NT2/D1 (cell line): ENCODE measurements at regions not wholly inside any gene's neighbourhood (a gene's known extent, or its start where the extent isn't known, plus 50 kb on each side); places are given as distances from the start of the nearest gene placed in this dataset.

Experiments used
- DNase-seq: peaks from one replicate; pipeline ENCODE4 v3.0.0-alpha.2; 2011; ENCODE audit warnings: low read depth, low spot score
- H3K27me3 ChIP-seq: 2 replicates; pipeline ENCODE4 v1.6.0; 2011; ENCODE audit warnings: mild to moderate bottlenecking; ENCODE audit not compliant: insufficient read length, insufficient read depth
- H3K36me3 ChIP-seq: 2 replicates; pipeline ENCODE4 v1.6.1; 2011; ENCODE audit warnings: mild to moderate bottlenecking, low read length, mixed read lengths; ENCODE audit not compliant: insufficient read depth, insufficient read length
- H3K4me1 ChIP-seq: 2 replicates; pipeline ENCODE4 v1.5.1; 2011; ENCODE audit not compliant: insufficient read depth, insufficient read length
- H3K4me3 ChIP-seq: 2 replicates; pipeline ENCODE4 v1.5.1; 2011; ENCODE audit warnings: low read depth; ENCODE audit not compliant: insufficient read length
- H3K9ac ChIP-seq: 2 replicates; pipeline ENCODE4 v1.6.0; 2011; ENCODE audit warnings: low read depth; ENCODE audit not compliant: insufficient read length
- H3K9me3 ChIP-seq: 2 replicates; pipeline ENCODE4 v1.5.1; 2011; ENCODE audit warnings: mild to moderate bottlenecking, low read length; ENCODE audit not compliant: insufficient read depth
- SUZ12 ChIP-seq: IDR thresholded peaks from 2 replicates; pipeline ENCODE4 v1.6.1; 2011; ENCODE audit not compliant: insufficient read length, insufficient read depth; ENCODE audit errors: extremely low read depth
- YY1 ChIP-seq: IDR thresholded peaks from 2 replicates; pipeline ENCODE4 v1.6.1; 2011; ENCODE audit not compliant: insufficient read length, insufficient read depth
- ZNF274 ChIP-seq: IDR thresholded peaks from 2 replicates; pipeline ENCODE4 v1.6.1; 2011; ENCODE audit warnings: mild to moderate bottlenecking, low read depth, low read length

DNA sequence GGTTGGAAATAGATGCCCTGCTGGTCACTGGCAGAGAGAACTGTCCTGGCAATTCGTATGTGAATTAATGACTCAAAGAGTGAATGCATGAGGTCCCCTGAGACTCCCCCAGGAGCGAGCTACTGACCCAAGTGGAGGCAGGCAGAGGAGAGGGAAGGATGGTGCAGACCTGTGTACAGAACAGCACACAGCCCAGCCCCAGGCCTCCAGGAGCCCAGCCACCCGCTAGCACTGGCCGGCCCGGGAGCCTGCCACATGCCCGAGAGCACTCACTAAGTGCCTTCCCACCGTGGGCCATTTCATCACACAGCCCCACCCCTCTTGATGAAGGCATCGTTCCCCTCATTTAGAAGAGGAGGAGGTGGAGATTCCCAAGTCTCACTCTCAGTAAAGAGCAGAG, 62.0 kb upstream of the IGSF21 start:
- Histone ChIP-seq H3K36me3 (no peaks in the 10 kb centered on the region), H3K4me1 (peaks cover 7% of the 10 kb centered on the region), H3K27me3 (no peaks in the 10 kb centered on the region), H3K9me3 (no peaks in the 10 kb centered on the region), H3K4me3 (no peak overlapping the region), H3K9ac (no peak overlapping the region)
- DNase-seq, result no peak
- TF ChIP-seq ZNF274 (no peak), SUZ12 (no peak), YY1 (no peak)

DNA sequence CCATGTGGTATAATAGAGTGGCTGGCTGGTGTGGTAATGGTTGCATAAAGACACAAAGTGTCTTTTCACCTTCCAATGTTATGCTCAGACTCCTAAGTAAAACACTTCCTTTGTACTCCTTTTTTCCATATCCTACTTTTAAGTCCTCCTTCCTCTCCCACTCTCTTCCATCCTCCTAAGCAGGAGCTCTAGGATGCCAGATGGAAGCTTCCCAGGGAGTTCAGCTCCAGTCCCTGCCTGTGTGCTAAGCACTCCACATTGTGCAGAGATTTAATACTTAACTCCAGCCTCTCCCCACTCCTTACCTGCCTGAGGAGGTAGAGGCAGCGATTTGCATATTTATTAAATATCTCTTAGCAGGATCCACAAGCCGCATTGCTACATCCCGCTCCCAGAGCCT, 60.5 kb upstream of the IGSF21 start:
- Histone ChIP-seq H3K9me3 (no peaks in the 10 kb centered on the region), H3K9ac (no peak overlapping the region), H3K4me1 (peaks cover 4% of the 10 kb centered on the region), H3K36me3 (no peaks in the 10 kb centered on the region), H3K27me3 (peaks cover 3% of the 10 kb centered on the region), H3K4me3 (no peak overlapping the region)
- TF ChIP-seq SUZ12, result no peak
- no peak for TF ChIP-seq YY1
- no peak for TF ChIP-seq ZNF274
- no peak for DNase-seq

DNA sequence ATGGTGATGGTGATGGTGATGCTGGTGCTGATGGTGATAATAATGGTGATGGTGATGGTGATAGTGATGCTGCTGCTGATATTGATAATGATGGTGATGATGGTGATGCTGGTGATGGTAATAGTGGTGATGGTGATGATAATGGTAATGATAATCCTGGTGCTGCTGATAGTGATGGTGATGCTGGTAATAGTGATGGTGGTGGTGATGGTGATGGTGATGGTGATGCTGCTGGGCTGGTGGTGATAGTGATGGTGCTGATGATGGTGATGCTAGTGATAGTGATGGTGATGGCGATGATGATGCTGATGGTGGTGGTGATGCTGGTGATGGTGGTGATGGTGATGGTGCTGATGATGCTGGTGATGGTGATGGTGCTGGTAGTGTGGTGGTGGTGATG, 58.4 kb upstream of the IGSF21 start:
- DNase-seq, result no peak
- Histone ChIP-seq H3K9me3 (no peaks in the 10 kb centered on the region), H3K36me3 (no peaks in the 10 kb centered on the region), H3K4me1 (peaks cover 4% of the 10 kb centered on the region), H3K4me3 (no peak overlapping the region), H3K27me3 (peaks cover 3% of the 10 kb centered on the region), H3K9ac (no peak overlapping the region)
- TF ChIP-seq SUZ12 (no peak), ZNF274 (no peak), YY1 (no peak)

DNA sequence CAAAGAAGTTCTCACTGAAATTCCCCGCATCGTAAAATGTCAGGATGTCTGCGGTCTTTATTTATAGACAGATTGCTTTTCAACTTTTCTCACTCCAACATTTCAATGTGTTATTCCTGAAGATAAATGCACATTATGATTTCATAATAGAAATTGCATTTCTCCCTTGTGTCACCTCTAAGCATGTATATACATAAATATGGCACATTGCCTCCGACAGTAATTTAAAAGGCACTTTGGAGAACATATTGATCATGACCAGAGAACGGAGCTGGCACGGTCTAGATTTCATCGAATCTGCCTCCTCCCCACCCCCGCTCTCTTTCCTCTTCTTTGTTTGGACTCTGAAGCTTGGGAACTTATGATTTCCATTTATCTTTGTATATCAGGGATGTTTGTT, 54.9 kb upstream of the IGSF21 start:
- TF ChIP-seq ZNF274 (no peak), YY1 (no peak), SUZ12 (no peak)
- no peak overlapping the region for H3K9ac ChIP-seq
- no peaks in the 10 kb centered on the region for H3K9me3 ChIP-seq

DNA sequence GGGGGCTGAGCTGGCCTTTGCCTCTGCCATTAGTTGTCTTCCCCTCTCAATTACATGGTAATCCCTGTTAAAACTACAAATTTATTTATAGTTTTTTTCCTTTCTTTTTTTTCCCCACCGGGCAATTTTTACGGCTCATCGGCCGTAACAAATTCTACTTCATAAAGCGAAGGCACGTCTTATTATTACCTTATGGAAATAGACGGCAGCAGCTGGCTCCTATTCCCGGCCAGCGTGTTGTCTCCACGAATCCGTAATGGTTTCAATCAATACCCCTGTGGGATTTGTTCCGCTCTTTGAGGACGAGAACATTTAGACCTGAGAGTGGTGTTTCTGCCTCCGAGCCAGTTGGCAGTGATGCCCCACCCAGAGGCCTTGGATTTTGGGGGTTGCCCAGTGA, 52.4 kb upstream of the IGSF21 start:
- Histone ChIP-seq H3K36me3 (no peaks in the 10 kb centered on the region), H3K9ac (no peak overlapping the region), H3K9me3 (no peaks in the 10 kb centered on the region), H3K4me3 (no peak overlapping the region), H3K27me3 (peaks cover 7% of the 10 kb centered on the region), H3K4me1 (no peaks in the 10 kb centered on the region)
- no peak for DNase-seq
- TF ChIP-seq SUZ12, result no peak
- no peak for TF ChIP-seq ZNF274
- no peak for TF ChIP-seq YY1

More for the DNA sequence above, 54.9 kb upstream of the IGSF21 start:
- Histone ChIP-seq H3K4me1 (no peaks in the 10 kb centered on the region), H3K27me3 (peaks cover 7% of the 10 kb centered on the region), H3K4me3 (no peak overlapping the region), H3K36me3 (no peaks in the 10 kb centered on the region)
- no peak for DNase-seq

DNA sequence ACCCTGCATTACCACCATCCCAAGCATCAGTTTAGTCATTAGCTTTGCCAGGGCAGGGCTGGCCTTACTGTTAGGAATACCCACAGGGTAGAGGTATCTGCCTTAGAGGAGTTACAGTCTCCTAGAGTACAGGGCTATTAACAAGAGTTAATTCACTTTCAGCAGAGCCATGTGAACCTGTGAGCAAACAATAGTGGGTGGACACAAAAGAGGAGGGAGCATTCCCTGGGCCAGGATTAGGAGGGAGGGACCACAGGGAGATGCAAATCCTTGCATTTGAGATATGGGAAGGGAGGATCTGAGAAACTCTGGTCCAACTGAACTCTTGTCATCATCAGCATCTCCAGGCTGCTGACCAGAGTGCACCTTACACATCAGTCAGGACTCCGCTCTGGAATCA, 51.1 kb upstream of the IGSF21 start:
- peaks cover 6% of the 10 kb centered on the region for H3K27me3 ChIP-seq
- no peak overlapping the region for H3K9ac ChIP-seq
- no peak for TF ChIP-seq SUZ12
- TF ChIP-seq ZNF274, result no peak
- no peak for TF ChIP-seq YY1
- no peak overlapping the region for H3K4me3 ChIP-seq
- DNase-seq, result no peak
- no peaks in the 10 kb centered on the region for H3K4me1 ChIP-seq
- no peaks in the 10 kb centered on the region for H3K9me3 ChIP-seq
- H3K36me3 ChIP-seq, result no peaks in the 10 kb centered on the region

DNA sequence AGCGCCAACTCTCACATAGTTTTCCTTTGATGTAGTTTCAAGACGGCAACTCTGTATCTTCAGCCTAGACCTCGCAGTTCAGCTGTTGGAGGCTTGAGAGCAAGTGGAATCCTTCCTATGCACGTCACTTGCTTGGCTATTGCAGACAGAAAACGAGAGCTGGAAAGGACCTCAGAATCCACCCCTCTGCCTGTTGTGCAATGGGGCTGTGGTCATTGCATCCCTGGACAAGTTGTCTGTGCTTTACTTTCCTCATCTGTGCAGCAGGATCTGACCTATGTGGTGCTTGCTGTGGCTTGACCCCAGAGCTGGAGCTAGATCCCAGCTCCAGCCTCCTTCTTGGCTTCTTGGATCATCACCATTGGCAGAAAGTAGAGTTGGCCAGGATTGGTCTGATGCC, 50.0 kb upstream of the IGSF21 start:
- Histone ChIP-seq H3K9me3 (no peaks in the 10 kb centered on the region), H3K4me1 (no peaks in the 10 kb centered on the region), H3K27me3 (peaks cover 3% of the 10 kb centered on the region), H3K36me3 (no peaks in the 10 kb centered on the region), H3K9ac (no peak overlapping the region), H3K4me3 (no peak overlapping the region)
- TF ChIP-seq ZNF274, result no peak
- no peak for TF ChIP-seq SUZ12
- TF ChIP-seq YY1, result no peak
- no peak for DNase-seq
